BJ (cell line): ENCODE measurements at regions not wholly inside any gene's neighbourhood (a gene's known extent, or its start where the extent isn't known, plus 50 kb on each side); places are given as distances from the start of the nearest gene placed in this dataset.

Experiments
- CTCF ChIA-PET: fragments of 350-600 bp; formaldehyde crosslinking; extraction: SDS; loops from one replicate; lab custom pipeline; 2021; ENCODE audit warnings: antibody characterized with exemption, inconsistent platforms; lab: Yijun Ruan, JAX
- POLR2A ChIA-PET: fragments of 300-600 bp; sonication (Branson Sonifier 250); formaldehyde crosslinking; extraction: SDS; loops from one replicate; lab custom pipeline; 2021; ENCODE audit warnings: antibody characterized with exemption; lab: Charles Lee
- DNase-seq: peaks from one replicate; pipeline ENCODE4 v3.0.0-alpha.2; 2011; ENCODE audit warnings: low read depth
- H3K27me3 ChIP-seq: 2 replicates; pipeline ENCODE4 v1.6.0; 2011; ENCODE audit warnings: low read length; ENCODE audit not compliant: control insufficient read depth, insufficient read depth
- H3K36me3 ChIP-seq: 2 replicates; pipeline ENCODE4 v1.5.1; 2011; ENCODE audit warnings: low read length; ENCODE audit not compliant: control insufficient read depth, insufficient read depth
- H3K4me3 ChIP-seq: 2 replicates; pipeline ENCODE4 v1.5.1; 2011; ENCODE audit warnings: low read depth, mild to moderate bottlenecking, control low read depth, low read length
- CTCF ChIP-seq: IDR thresholded peaks from 2 replicates; pipeline ENCODE4 v1.5.1; 2011; ENCODE audit warnings: low read depth, mild to moderate bottlenecking, control low read depth, inconsistent platforms, low read length, moderate library complexity; ENCODE audit not compliant: insufficient read depth

GRCh38 chr4:171668403-171668802 is 144.8 kb upstream of the GALNTL6 start:
- POLR2A ChIA-PET, result no interaction called here
- no peak for TF ChIP-seq CTCF
- H3K4me3 ChIP-seq, result no peak overlapping the region
- H3K27me3 ChIP-seq, result no peaks in the 10 kb centered on the region
- CTCF ChIA-PET, result no interaction called here
- no peak for DNase-seq
- H3K36me3 ChIP-seq, result no peaks in the 10 kb centered on the region

- TF ChIP-seq CTCF, result no peak
- POLR2A ChIA-PET, result no interaction called here
- CTCF ChIA-PET, result no interaction called here
- DNase-seq, result no peak
- Histone ChIP-seq H3K27me3 (no peaks in the 10 kb centered on the region), H3K4me3 (no peak overlapping the region), H3K36me3 (no peaks in the 10 kb centered on the region)
Measured at GRCh38 chr4:171667906-171668305, 145.3 kb upstream of the GALNTL6 start.

- ChIA-PET POLR2A (no interaction called here), CTCF (no interaction called here)
- no peaks in the 10 kb centered on the region for H3K27me3 ChIP-seq
- no peak for TF ChIP-seq CTCF
- H3K4me3 ChIP-seq, result no peak overlapping the region
- H3K36me3 ChIP-seq, result no peaks in the 10 kb centered on the region
- DNase-seq, result no peak
Measured at GRCh38 chr4:171651071-171651470, 162.1 kb upstream of the GALNTL6 start.

GRCh38 chr4:171650543-171650942 is 162.7 kb upstream of the GALNTL6 start:
- Histone ChIP-seq H3K27me3 (no peaks in the 10 kb centered on the region), H3K4me3 (no peak overlapping the region), H3K36me3 (no peaks in the 10 kb centered on the region)
- TF ChIP-seq CTCF, result no peak
- DNase-seq, result no peak
- ChIA-PET CTCF (no interaction called here), POLR2A (no interaction called here)

GRCh38 chr4:171648926-171649325 is 164.3 kb upstream of the GALNTL6 start:
- DNase-seq, result no peak
- CTCF ChIA-PET, result no interaction called here
- no peak for TF ChIP-seq CTCF
- POLR2A ChIA-PET, result no interaction called here
- Histone ChIP-seq H3K27me3 (no peaks in the 10 kb centered on the region), H3K4me3 (no peak overlapping the region), H3K36me3 (no peaks in the 10 kb centered on the region)
